Skeletal muscle tissue (tissue), 3 donors: ENCODE measurements at regions not wholly inside any gene's neighbourhood (a gene's known extent, or its start where the extent isn't known, plus 50 kb on each side); places are given as distances from the start of the nearest gene placed in this dataset.

Experiments
- H3K27ac ChIP-seq: one replicate; pipeline ENCODE4 v1.7.0; 2013; ENCODE audit warnings: mild to moderate bottlenecking, low read depth, low read length, inconsistent platforms
- H3K27me3 ChIP-seq, 3 donors: one replicate each; pipeline ENCODE4 v1.7.0; 2013; ENCODE audit warnings: low read length in 3 of 3; ENCODE audit not compliant: control insufficient read depth in 3 of 3, insufficient read depth in 3 of 3
- H3K36me3 ChIP-seq, 3 donors: one replicate each; pipeline ENCODE4 v1.7.0; 2013; ENCODE audit warnings: low read length in 3 of 3; ENCODE audit not compliant: control insufficient read depth in 3 of 3, insufficient read depth in 3 of 3
- H3K4me1 ChIP-seq, 3 donors: one replicate each; pipeline ENCODE4 v1.7.0; 2013; ENCODE audit warnings: low read length in 3 of 3, mild to moderate bottlenecking in 3 of 3; ENCODE audit not compliant: control insufficient read depth in 3 of 3, insufficient read depth in 3 of 3
- H3K4me3 ChIP-seq, 3 donors: one replicate each; pipeline ENCODE4 v1.7.0; 2013; ENCODE audit warnings: low read length in 3 of 3
- H3K9ac ChIP-seq, 3 donors: one replicate each; pipeline ENCODE4 v1.7.0; 2013; ENCODE audit warnings: low read length in 3 of 3, mild to moderate bottlenecking in 3 of 3, moderate library complexity in 2 of 3, low read depth in 1 of 3
- H3K9me3 ChIP-seq, 3 donors: one replicate each; pipeline ENCODE4 v1.7.0; 2013; ENCODE audit warnings: low read length in 3 of 3; ENCODE audit not compliant: control insufficient read depth in 3 of 3
- donor health status: Osteomylitis.

- no peaks in the 10 kb centered on the region for H3K9me3 ChIP-seq
Observed at GRCh38 chr3:852033-852432, 240.8 kb upstream of the CNTN6 start.

GRCh38 chr3:853489-853888, 239.3 kb upstream of the CNTN6 start:
- H3K9ac ChIP-seq: no peak overlapping the region
- no peaks in the 10 kb centered on the region for H3K27me3 ChIP-seq
- H3K27ac ChIP-seq: no peak overlapping the region
- H3K9me3 ChIP-seq: no peaks in the 10 kb centered on the region
- no peak overlapping the region for H3K4me3 ChIP-seq
- no peaks in the 10 kb centered on the region for H3K36me3 ChIP-seq
- H3K4me1 ChIP-seq: no peaks in the 10 kb centered on the region

More at GRCh38 chr3:852033-852432, 240.8 kb upstream of the CNTN6 start:
- Histone ChIP-seq H3K27ac (no peak overlapping the region), H3K4me3 (no peak overlapping the region), H3K36me3 (no peaks in the 10 kb centered on the region), H3K9ac (no peak overlapping the region), H3K4me1 (no peaks in the 10 kb centered on the region), H3K27me3 (no peaks in the 10 kb centered on the region)

GRCh38 chr3:859135-859534, 233.7 kb upstream of the CNTN6 start:
- H3K4me1 ChIP-seq: no peaks in the 10 kb centered on the region
- no peak overlapping the region for H3K27ac ChIP-seq
- H3K4me3 ChIP-seq: no peak overlapping the region
- H3K9ac ChIP-seq: no peak overlapping the region
- no peaks in the 10 kb centered on the region for H3K27me3 ChIP-seq
- no peaks in the 10 kb centered on the region for H3K9me3 ChIP-seq
- no peaks in the 10 kb centered on the region for H3K36me3 ChIP-seq

GRCh38 chr3:861721-862120, 231.1 kb upstream of the CNTN6 start:
- Histone ChIP-seq H3K4me1 (no peaks in the 10 kb centered on the region), H3K27ac (no peak overlapping the region), H3K4me3 (no peak overlapping the region), H3K9ac (no peak overlapping the region), H3K36me3 (no peaks in the 10 kb centered on the region), H3K9me3 (no peaks in the 10 kb centered on the region), H3K27me3 (no peaks in the 10 kb centered on the region)

GRCh38 chr3:869269-869668, 223.6 kb upstream of the CNTN6 start:
- no peaks in the 10 kb centered on the region for H3K4me1 ChIP-seq
- no peaks in the 10 kb centered on the region for H3K36me3 ChIP-seq
- no peak overlapping the region for H3K27ac ChIP-seq
- no peaks in the 10 kb centered on the region for H3K9me3 ChIP-seq
- no peak overlapping the region for H3K4me3 ChIP-seq
- no peaks in the 10 kb centered on the region for H3K27me3 ChIP-seq
- H3K9ac ChIP-seq: no peak overlapping the region

GRCh38 chr3:869734-870133, 223.1 kb upstream of the CNTN6 start:
- Histone ChIP-seq H3K36me3 (no peaks in the 10 kb centered on the region), H3K4me3 (no peak overlapping the region), H3K4me1 (no peaks in the 10 kb centered on the region), H3K27me3 (no peaks in the 10 kb centered on the region), H3K9ac (no peak overlapping the region), H3K9me3 (no peaks in the 10 kb centered on the region), H3K27ac (no peak overlapping the region)

- H3K4me1 ChIP-seq: no peaks in the 10 kb centered on the region
- H3K27ac ChIP-seq: no peak overlapping the region
- H3K9ac ChIP-seq: no peak overlapping the region
- no peaks in the 10 kb centered on the region for H3K27me3 ChIP-seq
- no peaks in the 10 kb centered on the region for H3K36me3 ChIP-seq
- H3K4me3 ChIP-seq: no peak overlapping the region
- H3K9me3 ChIP-seq: no peaks in the 10 kb centered on the region
Observed at GRCh38 chr3:871651-872050, 221.2 kb upstream of the CNTN6 start.

- H3K4me1 ChIP-seq: no peaks in the 10 kb centered on the region
- no peak overlapping the region for H3K27ac ChIP-seq
- no peak overlapping the region for H3K4me3 ChIP-seq
- H3K9ac ChIP-seq: no peak overlapping the region
- H3K9me3 ChIP-seq: no peaks in the 10 kb centered on the region
- H3K36me3 ChIP-seq: no peaks in the 10 kb centered on the region
- H3K27me3 ChIP-seq: no peaks in the 10 kb centered on the region
Observed at GRCh38 chr3:877001-877400, 215.8 kb upstream of the CNTN6 start.

GRCh38 chr3:878746-879145, 214.1 kb upstream of the CNTN6 start:
- Histone ChIP-seq H3K9ac (no peak overlapping the region), H3K27ac (no peak overlapping the region), H3K36me3 (no peaks in the 10 kb centered on the region), H3K4me1 (no peaks in the 10 kb centered on the region), H3K4me3 (no peak overlapping the region), H3K27me3 (no peaks in the 10 kb centered on the region), H3K9me3 (no peaks in the 10 kb centered on the region)

GRCh38 chr3:880371-880770, 212.5 kb upstream of the CNTN6 start:
- H3K9me3 ChIP-seq: no peaks in the 10 kb centered on the region
- no peak overlapping the region for H3K27ac ChIP-seq
- no peaks in the 10 kb centered on the region for H3K4me1 ChIP-seq
- no peak overlapping the region for H3K4me3 ChIP-seq
- no peak overlapping the region for H3K9ac ChIP-seq
- no peaks in the 10 kb centered on the region for H3K27me3 ChIP-seq
- H3K36me3 ChIP-seq: no peaks in the 10 kb centered on the region

GRCh38 chr3:882533-882932, 210.3 kb upstream of the CNTN6 start:
- H3K9me3 ChIP-seq: no peaks in the 10 kb centered on the region
- no peak overlapping the region for H3K27ac ChIP-seq
- no peak overlapping the region for H3K9ac ChIP-seq
- no peak overlapping the region for H3K4me3 ChIP-seq
- H3K4me1 ChIP-seq: no peaks in the 10 kb centered on the region
- H3K36me3 ChIP-seq: no peaks in the 10 kb centered on the region
- H3K27me3 ChIP-seq: no peaks in the 10 kb centered on the region
